Adrenal gland (tissue), 9 donors: ENCODE measurements at regions not wholly inside any gene's neighbourhood (a gene's known extent, or its start where the extent isn't known, plus 50 kb on each side); places are given as distances from the start of the nearest gene placed in this dataset.
"Not testable (repeated sequence)": the region's sequence is repeated elsewhere in the genome, so short reads cannot be mapped to it uniquely, and the experiment has no call there.

Experiments
- DNase-seq, 7 donors: peaks; one replicate each; pipeline ENCODE4 v3.0.0-alpha.2; 2019 to 2020
- H3K27ac ChIP-seq, 5 donors: fragments of 200-600 bp; sonication (generic) in 4 of 5; 1 replicate in 3 of 5; 2 replicates in 2 of 5; pipeline versions ENCODE4 v1.5.1 to v1.8.0; 2016 to 2020; ENCODE audit warnings: mild to moderate bottlenecking in 1 of 5
- H3K27me3 ChIP-seq: fragments of 200-600 bp; 2 replicates; pipeline ENCODE4 v1.8.0; 2021
- H3K36me3 ChIP-seq, 2 donors: fragments of 200-600 bp; replicated peaks in 1 of 2; 1 replicate in 1 of 2; 2 replicates in 1 of 2; pipeline versions ENCODE4 v1.5.1 to v1.8.0; 2018 to 2022
- H3K4me1 ChIP-seq, 2 donors: fragments of 200-600 bp; replicated peaks in 1 of 2; 1 replicate in 1 of 2; 2 replicates in 1 of 2; pipeline versions ENCODE4 v1.5.1 to v1.8.0; 2018 to 2021
- H3K4me3 ChIP-seq, 4 donors: fragments of 200-600 bp; sonication (generic) in 3 of 4; one replicate each; pipeline ENCODE4 v1.5.1; 2016 to 2018
- H3K9me3 ChIP-seq, 3 donors: fragments of 200-600 bp; sonication (generic) in 1 of 3; replicated peaks in 1 of 3; 1 replicate in 2 of 3; 2 replicates in 1 of 3; pipeline versions ENCODE4 v1.5.1 to v1.8.0; 2016 to 2021
- POLR2A ChIP-seq, 2 donors: fragments of 450-650 bp; IDR thresholded peaks; one replicate each; pipeline ENCODE4 v1.6.1; 2017; ENCODE audit warnings: antibody characterized with exemption in 2 of 2, mild to moderate bottlenecking in 2 of 2, moderate library complexity in 1 of 2
- WGBS, 4 donors: extraction: QIAGEN DNeasy Blood & Tissue Kit in 2 of 4; methylation state at CpG; one replicate each; pipeline versions ENCODE4 v1.1.5 to v1.1.7; 2013 to 2017; 5-methylcytosine and 5-hydroxymethylcytosine counted together
- intact Hi-C, 2 donors: fragments of 100-400 bp; cut with DNase I; formaldehyde crosslinking; loops; one replicate each; pipeline versions ENCODE4 v1.14.1 to v1.15.0; 2022 to 2023
- TF ChIP-seq, protein P1 (sequence below), 6 experiments: fragments of 450-650 bp in 4 of 6; fragments of 200-600 bp in 2 of 6; sonication (generic) in 1 of 6; IDR thresholded peaks; 1 replicate in 5 of 6; 2 replicates in 1 of 6; pipeline versions ENCODE4 v1.5.1 to v1.8.0; 2016 to 2021; ENCODE audit warnings: antibody characterized with exemption in 6 of 6, mild to moderate bottlenecking in 2 of 6, moderate library complexity in 1 of 6
- donor health status: healthy with polysubstance abuse.
- donor health status: Bipolar disorder and iron deficiency.
- donor health status: DM: yes; HTN: yes; CAD: no.
- donor health status: DM: no; HTN: no; CAD: no.
- donor health status: DM: no; HTN: no; CAD: no.

DNA sequence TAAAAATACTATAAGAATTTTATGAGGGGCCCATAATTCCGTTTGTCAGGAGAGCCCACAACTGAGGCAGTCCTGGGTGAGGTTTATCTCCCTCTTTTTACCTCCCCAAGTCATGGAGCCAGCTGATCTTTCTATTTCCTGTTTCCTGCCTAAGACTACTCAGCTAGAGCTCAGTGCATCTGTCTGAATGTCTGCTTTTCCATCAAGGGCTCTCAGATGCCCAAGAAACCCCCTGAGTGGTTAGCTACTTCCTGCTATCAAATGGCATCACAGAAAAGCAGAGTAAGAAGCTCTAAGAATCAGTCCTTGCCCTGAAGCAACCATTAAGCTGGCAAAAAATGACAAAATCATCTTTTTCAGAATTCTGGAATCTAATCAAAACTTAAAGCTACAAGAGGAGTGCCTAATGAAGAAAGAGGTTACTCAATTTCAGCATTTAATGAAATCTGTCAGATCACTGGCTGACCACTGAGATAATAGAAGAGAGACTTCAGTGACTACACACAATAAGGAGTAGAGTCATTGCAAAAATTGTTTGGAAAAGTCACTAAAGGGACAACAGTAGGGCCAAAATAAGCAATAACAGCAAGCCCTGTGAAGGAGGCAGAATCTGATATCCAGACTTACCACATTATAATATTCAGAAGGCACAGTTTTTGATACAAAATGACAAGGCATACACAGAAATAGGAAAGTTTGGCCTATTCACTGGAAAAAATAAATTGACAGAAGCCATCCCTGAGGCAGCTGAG, 150.1 kb downstream of the CYB561 start:
- Histone ChIP-seq H3K27ac (no peak overlapping the region), H3K27me3 (no peaks in the 10 kb centered on the region), H3K36me3 (no peaks in the 10 kb centered on the region), H3K4me3 (no peak overlapping the region), H3K4me1 (no peaks in the 10 kb centered on the region), H3K9me3 (peaks cover 0 to 7% (median 0%) of the 10 kb centered on the region in 3 donors)
- 64 to 88% (median 72%) methylated on average over 1 of the region's 1 CpG for WGBS, 4 donors
- TF ChIP-seq, protein P1, sequence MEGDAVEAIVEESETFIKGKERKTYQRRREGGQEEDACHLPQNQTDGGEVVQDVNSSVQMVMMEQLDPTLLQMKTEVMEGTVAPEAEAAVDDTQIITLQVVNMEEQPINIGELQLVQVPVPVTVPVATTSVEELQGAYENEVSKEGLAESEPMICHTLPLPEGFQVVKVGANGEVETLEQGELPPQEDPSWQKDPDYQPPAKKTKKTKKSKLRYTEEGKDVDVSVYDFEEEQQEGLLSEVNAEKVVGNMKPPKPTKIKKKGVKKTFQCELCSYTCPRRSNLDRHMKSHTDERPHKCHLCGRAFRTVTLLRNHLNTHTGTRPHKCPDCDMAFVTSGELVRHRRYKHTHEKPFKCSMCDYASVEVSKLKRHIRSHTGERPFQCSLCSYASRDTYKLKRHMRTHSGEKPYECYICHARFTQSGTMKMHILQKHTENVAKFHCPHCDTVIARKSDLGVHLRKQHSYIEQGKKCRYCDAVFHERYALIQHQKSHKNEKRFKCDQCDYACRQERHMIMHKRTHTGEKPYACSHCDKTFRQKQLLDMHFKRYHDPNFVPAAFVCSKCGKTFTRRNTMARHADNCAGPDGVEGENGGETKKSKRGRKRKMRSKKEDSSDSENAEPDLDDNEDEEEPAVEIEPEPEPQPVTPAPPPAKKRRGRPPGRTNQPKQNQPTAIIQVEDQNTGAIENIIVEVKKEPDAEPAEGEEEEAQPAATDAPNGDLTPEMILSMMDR (IDR thresholded peaks at IDR 0.05), result no peak
- no peak for TF ChIP-seq POLR2A (IDR thresholded peaks at IDR 0.05)
- no peak for DNase-seq
- intact Hi-C loops, result no loop called here

DNA sequence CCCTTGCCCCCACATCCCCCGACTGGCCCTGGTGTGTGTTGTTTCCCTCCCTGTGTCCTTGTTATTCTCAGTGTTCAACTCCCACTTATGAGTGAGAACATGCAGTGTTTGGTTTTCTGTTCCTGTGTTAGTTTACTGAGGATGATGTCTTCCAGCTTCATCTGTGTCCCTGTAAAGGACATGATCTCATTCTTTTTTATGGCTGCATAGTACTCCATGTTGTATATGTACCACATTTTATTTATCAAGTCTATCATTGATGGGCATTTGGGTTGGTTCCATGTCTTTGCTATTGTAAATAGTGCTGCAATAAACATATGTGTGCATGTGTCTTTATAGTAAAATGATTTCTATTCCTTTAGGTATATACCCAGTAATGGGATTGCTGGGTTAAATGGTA, 147.2 kb downstream of the CYB561 start:
- intact Hi-C loops, H3K27ac ChIP-seq, H3K4me3 ChIP-seq, H3K4me1 ChIP-seq, H3K36me3 ChIP-seq, DNase-seq, H3K9me3 ChIP-seq, H3K27me3 ChIP-seq: not testable (repeated sequence)
- WGBS, 4 donors, result 83 to 100% (median 94%) methylated on average over 1 of the region's 1 CpG

DNA sequence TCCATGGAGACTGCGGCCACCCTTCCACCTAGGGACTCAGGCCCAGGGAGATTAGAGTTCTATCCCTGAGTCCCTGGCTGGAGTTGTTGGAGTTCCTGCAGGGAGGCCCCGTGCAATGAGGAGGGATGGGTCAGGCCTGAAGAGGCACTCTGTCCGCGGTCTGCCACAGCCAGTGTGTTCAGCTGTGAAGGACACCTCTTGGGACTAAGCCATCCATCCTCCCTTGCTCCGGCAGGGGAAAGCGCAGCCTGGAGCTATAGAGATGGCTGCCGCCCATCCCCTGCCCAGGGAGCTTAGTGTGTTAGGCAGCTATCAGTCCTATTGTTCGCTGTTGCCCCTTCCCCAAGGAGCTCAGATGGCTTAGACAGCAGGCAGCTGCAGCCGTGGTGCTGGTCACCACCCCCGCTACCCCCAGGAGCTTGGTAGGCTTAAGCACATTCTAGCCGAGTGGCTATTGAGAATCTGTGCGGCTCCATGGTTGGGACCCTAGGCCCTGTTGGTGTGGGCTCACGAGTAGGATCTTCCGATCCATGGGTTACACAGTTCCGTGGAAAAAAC, 141.3 kb downstream of the CYB561 start:
- WGBS, 4 donors, result 95 to 100% (median 96%) methylated on average over 2 to 15 of the region's 15 CpGs; no CpG with 5 or more reads in 1 of the 4 donors
- intact Hi-C loops, result no loop called here

DNA sequence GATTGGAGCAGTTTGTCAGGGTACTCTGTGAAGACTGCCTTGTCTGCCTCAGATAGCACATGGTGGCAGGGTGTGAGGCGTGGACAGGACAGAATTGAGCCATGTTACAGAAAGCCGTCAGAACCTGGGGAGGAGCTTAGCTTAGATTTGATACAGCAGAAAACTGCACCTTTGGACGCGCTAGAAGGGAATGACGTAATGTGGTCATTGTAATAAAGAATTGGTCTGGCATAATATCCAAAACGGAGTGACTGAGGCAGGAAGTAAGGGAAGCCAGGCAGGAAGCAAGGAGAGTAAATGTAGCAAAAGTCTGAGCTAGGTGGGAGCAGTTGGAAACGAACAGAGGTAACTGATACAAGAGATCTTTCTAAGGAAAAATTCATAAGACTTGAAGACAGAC, 140.2 kb downstream of the CYB561 start:
- intact Hi-C loops, result no loop called here

More for the DNA sequence above, 141.3 kb downstream of the CYB561 start:
- no peak overlapping the region for H3K4me3 ChIP-seq
- TF ChIP-seq POLR2A (IDR thresholded peaks at IDR 0.05), result no peak
- TF ChIP-seq, protein P1 (IDR thresholded peaks at IDR 0.05), result no peak
- H3K4me1 ChIP-seq, result peaks cover 0 to 6% of the 10 kb centered on the region in 2 donors
- no peak overlapping the region for H3K27ac ChIP-seq
- DNase-seq, result no peak
- no peaks in the 10 kb centered on the region for H3K9me3 ChIP-seq
- H3K36me3 ChIP-seq, result no peaks in the 10 kb centered on the region
- H3K27me3 ChIP-seq, result no peaks in the 10 kb centered on the region

More for the DNA sequence above, 140.2 kb downstream of the CYB561 start:
- Histone ChIP-seq H3K27me3 (no peaks in the 10 kb centered on the region), H3K36me3 (no peaks in the 10 kb centered on the region), H3K4me3 (no peak overlapping the region), H3K9me3 (no peaks in the 10 kb centered on the region), H3K27ac (no peak overlapping the region), H3K4me1 (peaks cover 0 to 6% of the 10 kb centered on the region in 2 donors)
- no peak for DNase-seq
- WGBS, 4 donors, result 91 to 93% (median 92%) methylated on average over 7 of the region's 7 CpGs
- TF ChIP-seq, protein P1 (IDR thresholded peaks at IDR 0.05), result no peak
- TF ChIP-seq POLR2A (IDR thresholded peaks at IDR 0.05), result no peak
